NCI-H2227 treated with DMSO at 0.1 percent for 48 hours (cell line): ENCODE measurements at regions not wholly inside any gene's neighbourhood (a gene's known extent, or its start where the extent isn't known, plus 50 kb on each side); places are given as distances from the start of the nearest gene placed in this dataset.
A peak's percentile ranks its signal among the peaks of the same experiment; 100 is the strongest.

Source experiments
- DNase-seq: peaks from one replicate; lab custom pipeline; 2025; lab: John Stamatoyannopoulos, UW

GRCh38 chr2:171608168-171608567 lies 79.1 kb upstream of the DYNC1I2 start:
- no peak for DNase-seq

GRCh38 chr2:171610824-171611223 lies 76.4 kb upstream of the DYNC1I2 start:
- DNase-seq: no peak

- DNase-seq: no peak
Observed at GRCh38 chr2:171615069-171615468, 72.2 kb upstream of the DYNC1I2 start.

- peak; percentile 24 for DNase-seq
Observed at GRCh38 chr2:171617981-171618380, 69.3 kb upstream of the DYNC1I2 start.

GRCh38 chr2:171625006-171625405 lies 62.3 kb upstream of the DYNC1I2 start:
- DNase-seq: no peak

GRCh38 chr2:171626949-171627348 lies 60.3 kb upstream of the DYNC1I2 start:
- DNase-seq: no peak

GRCh38 chr2:171627412-171627811 lies 59.9 kb upstream of the DYNC1I2 start:
- no peak for DNase-seq

GRCh38 chr2:171629113-171629512 lies 58.2 kb upstream of the DYNC1I2 start:
- DNase-seq: no peak

- no peak for DNase-seq
Observed at GRCh38 chr2:171630089-171630770, 57.0 kb upstream of the DYNC1I2 start.

GRCh38 chr2:171630812-171631626 lies 56.2 kb upstream of the DYNC1I2 start:
- DNase-seq: no peak
